ENCODE measurements at regions not wholly inside any gene's neighbourhood (a gene's known extent, or its start where the extent isn't known, plus 50 kb on each side); places are given as distances from the start of the nearest gene placed in this dataset.
"Not testable (repeated sequence)": the region's sequence is repeated elsewhere in the genome, so short reads cannot be mapped to it uniquely, and the experiment has no call there.

DNA sequence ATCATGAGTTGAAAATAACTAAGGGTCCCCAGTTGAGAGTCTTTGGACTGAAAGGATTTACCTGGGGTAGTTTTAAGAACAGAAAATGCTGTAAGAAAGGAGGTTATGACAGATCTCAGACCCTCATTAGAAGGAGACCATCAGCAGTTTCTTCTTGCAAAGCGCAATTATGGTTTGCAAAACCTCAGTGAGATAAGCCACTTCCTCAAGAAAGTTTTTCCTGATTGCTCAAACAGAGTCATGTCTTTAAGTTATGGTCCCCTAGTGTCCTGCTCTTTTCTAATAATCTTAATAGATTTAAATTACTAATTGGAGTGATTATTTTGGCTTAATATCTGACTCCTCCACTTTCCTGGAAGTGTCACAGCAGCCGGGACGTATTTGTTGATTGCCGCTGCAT, 293.2 kb upstream of the KLF4 start:
- no peak for DNase-seq (ENCODE audit: low spot score)
- TF ChIP-seq, protein P1, sequence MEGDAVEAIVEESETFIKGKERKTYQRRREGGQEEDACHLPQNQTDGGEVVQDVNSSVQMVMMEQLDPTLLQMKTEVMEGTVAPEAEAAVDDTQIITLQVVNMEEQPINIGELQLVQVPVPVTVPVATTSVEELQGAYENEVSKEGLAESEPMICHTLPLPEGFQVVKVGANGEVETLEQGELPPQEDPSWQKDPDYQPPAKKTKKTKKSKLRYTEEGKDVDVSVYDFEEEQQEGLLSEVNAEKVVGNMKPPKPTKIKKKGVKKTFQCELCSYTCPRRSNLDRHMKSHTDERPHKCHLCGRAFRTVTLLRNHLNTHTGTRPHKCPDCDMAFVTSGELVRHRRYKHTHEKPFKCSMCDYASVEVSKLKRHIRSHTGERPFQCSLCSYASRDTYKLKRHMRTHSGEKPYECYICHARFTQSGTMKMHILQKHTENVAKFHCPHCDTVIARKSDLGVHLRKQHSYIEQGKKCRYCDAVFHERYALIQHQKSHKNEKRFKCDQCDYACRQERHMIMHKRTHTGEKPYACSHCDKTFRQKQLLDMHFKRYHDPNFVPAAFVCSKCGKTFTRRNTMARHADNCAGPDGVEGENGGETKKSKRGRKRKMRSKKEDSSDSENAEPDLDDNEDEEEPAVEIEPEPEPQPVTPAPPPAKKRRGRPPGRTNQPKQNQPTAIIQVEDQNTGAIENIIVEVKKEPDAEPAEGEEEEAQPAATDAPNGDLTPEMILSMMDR (IDR thresholded peaks at IDR 0.05), result no peak
- no peak for ATAC-seq (ENCODE audit: low FRiP score)

GRCh38 chr9:107782381-107782780, 292.8 kb upstream of the KLF4 start:
- ATAC-seq (ENCODE audit: low FRiP score) (no peak), DNase-seq (ENCODE audit: low spot score) (no peak)
- TF ChIP-seq, protein P1 (IDR thresholded peaks at IDR 0.05), result no peak

DNA sequence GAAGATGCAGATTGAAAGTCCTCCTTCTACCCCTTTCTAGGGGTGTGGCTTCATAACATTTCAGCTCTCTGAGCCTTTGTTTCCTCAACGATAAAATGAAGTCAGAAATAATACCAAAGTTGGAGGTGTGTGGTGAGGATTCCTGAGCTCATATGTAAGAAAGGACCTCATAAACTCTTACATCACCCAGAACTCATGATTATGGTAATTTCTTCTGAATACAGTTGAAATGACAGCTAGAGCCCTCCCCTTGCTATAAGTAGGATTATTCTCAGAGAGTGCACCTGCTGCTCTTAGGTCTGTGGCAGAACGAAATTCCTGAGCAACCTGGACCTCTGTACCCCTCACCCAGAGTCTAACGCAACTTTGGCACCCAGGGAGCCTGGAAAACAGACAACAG, 291.4 kb upstream of the KLF4 start:
- DNase-seq (ENCODE audit: low spot score), result no peak

GRCh38 chr9:107779731-107780130, 290.2 kb upstream of the KLF4 start:
- ATAC-seq (ENCODE audit: low FRiP score) (no peak), DNase-seq (ENCODE audit: low spot score) (no peak)
- TF ChIP-seq, protein P1 (IDR thresholded peaks at IDR 0.05), result no peak

More for the DNA sequence above, 291.4 kb upstream of the KLF4 start:
- TF ChIP-seq, protein P1 (IDR thresholded peaks at IDR 0.05), result no peak
- no peak for ATAC-seq (ENCODE audit: low FRiP score)

DNA sequence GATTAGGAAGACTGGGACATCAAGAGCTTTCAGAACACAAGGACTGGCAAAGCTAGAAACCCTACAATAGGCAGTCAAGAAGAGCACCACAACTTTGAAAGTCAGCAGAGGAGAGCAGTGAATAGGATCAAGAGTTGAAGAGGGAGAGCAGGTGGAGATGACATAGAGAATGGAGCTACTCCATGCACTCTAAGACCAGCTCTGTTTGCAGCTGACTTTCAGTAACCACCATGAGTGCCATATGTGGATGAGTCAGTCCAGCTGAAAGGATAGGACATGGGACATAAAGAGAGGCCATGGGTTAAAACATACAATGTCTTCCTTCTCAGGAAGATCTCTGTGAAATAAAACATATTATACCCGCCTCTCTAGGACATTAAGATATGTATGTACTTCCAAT, 289.1 kb upstream of the KLF4 start:
- TF ChIP-seq, protein P1 (IDR thresholded peaks at IDR 0.05), result no peak
- DNase-seq (ENCODE audit: low spot score), result no peak
- ATAC-seq (ENCODE audit: low FRiP score), result no peak

DNA sequence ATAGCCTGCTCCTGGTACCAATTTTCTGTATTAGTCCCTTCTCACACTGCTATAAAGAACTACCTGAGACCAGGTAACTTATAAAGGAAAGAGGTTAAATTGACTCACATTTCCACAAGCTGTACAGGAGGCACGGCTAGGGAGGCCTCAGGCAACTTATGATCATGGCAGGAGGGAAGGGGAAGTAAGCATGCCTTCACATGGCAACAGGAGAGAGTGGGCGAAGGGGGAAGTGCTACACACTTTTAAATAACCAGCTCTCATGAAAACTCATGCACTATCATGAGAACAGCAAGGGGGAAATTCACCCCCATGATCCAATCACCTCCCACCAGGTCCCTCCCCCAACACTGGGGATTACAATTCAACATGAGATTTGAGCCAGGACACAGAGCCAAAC, 284.5 kb upstream of the KLF4 start:
- not testable (repeated sequence) for DNase-seq (ENCODE audit: low spot score); ATAC-seq (ENCODE audit: low FRiP score)

DNA sequence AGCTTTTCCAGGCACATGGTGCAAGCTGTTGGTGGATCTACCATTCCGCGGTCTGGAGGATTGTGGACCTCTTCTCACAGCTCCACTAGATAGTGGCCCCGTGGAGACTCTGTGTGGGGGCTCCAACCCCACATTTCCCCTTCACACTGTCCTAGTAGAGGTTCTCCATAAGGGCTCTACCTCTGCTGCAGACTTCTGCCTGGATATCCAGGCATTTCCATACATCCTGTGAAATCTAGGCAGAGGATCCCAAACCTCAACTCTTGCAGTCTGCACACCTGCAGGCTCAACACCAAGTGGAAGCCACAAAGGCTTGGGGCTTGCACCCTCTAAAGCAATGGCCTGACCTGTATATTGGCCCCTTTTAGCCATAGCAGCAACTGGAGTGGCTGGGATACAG, 283.4 kb upstream of the KLF4 start:
- TF ChIP-seq, protein P1 (IDR thresholded peaks at IDR 0.05), result no peak
- ATAC-seq (ENCODE audit: low FRiP score) (no peak), DNase-seq (ENCODE audit: low spot score) (no peak)

- TF ChIP-seq, protein P1 (IDR thresholded peaks at IDR 0.05), result no peak
- ATAC-seq (ENCODE audit: low FRiP score) (no peak), DNase-seq (ENCODE audit: low spot score) (no peak)
Observed at GRCh38 chr9:107770716-107771115, 281.1 kb upstream of the KLF4 start.
